ENCODE measurements at regions not wholly inside any gene's neighbourhood (a gene's known extent, or its start where the extent isn't known, plus 50 kb on each side); places are given as distances from the start of the nearest gene placed in this dataset.
A peak's percentile ranks its signal among the peaks of the same experiment; 100 is the strongest.

DNA sequence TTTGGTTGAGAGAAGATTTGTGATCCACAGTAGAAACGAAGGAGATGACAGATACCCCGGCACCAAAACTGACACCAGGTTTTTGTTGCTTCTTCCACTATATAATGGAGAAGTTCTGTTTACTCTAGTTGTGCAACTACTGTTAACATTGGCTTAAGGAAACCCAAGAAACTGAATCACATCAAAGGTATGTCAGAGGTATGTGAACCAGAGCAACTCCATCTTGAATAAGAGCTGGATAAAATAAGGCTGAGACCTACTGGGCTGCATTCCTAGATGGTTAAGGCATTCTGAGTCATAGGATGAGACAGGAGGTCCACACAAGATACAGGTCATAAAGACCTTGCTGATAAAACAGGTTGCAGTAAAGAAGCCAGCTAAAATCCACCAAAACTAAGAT lies 173.7 kb upstream of the CAMK1G start:
- H3K4me3 ChIP-seq: no peak overlapping the region
- H3K27ac ChIP-seq: peak overlapping the region; percentile 83
- 96% methylated on average over 2 of the region's 2 CpGs for whole genome bisulfite sequencing
- no peaks in the 10 kb centered on the region for H3K36me3 ChIP-seq
- no peaks in the 10 kb centered on the region for H3K27me3 ChIP-seq
- peaks cover 68% of the 10 kb centered on the region for H3K4me1 ChIP-seq
- no peak for DNase-seq (ENCODE audit: low spot score in 2 of 2)
- H3K9me3 ChIP-seq: no peaks in the 10 kb centered on the region
- TF ChIP-seq POLR2AphosphoS5 (IDR thresholded peaks at IDR 0.05) (no peak), POLR2A (IDR thresholded peaks at IDR 0.05) (no peak), EP300 (IDR thresholded peaks at IDR 0.05) (no peak)
- TF ChIP-seq, protein P1, sequence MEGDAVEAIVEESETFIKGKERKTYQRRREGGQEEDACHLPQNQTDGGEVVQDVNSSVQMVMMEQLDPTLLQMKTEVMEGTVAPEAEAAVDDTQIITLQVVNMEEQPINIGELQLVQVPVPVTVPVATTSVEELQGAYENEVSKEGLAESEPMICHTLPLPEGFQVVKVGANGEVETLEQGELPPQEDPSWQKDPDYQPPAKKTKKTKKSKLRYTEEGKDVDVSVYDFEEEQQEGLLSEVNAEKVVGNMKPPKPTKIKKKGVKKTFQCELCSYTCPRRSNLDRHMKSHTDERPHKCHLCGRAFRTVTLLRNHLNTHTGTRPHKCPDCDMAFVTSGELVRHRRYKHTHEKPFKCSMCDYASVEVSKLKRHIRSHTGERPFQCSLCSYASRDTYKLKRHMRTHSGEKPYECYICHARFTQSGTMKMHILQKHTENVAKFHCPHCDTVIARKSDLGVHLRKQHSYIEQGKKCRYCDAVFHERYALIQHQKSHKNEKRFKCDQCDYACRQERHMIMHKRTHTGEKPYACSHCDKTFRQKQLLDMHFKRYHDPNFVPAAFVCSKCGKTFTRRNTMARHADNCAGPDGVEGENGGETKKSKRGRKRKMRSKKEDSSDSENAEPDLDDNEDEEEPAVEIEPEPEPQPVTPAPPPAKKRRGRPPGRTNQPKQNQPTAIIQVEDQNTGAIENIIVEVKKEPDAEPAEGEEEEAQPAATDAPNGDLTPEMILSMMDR (IDR thresholded peaks at IDR 0.05): no peak

DNA sequence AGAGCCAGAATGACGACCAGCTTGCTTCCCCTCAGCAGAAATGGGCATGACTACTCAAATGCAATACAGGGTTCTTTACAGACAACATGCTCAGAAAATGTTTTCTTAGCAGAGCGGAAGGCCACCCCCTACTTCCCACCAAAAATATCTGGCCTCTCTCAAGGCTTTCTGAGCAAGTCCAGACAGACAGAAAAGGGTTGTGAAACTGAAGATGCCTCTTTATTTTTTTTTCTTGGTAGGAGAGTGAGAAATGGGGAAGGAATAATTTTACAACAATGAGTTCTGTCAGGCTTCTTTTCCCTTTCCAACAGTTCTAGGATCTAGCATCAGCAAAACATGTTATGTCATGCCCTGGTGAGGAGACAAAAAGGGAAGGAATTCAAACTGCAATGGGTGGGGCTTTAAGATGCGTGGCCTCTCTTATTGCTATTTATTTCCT lies 172.0 kb upstream of the CAMK1G start:
- Histone ChIP-seq H3K9me3 (no peaks in the 10 kb centered on the region), H3K36me3 (no peaks in the 10 kb centered on the region), H3K4me3 (no peak overlapping the region), H3K27ac (peak overlapping the region; percentile 83), H3K4me1 (peaks cover 65% of the 10 kb centered on the region), H3K27me3 (no peaks in the 10 kb centered on the region)
- WGBS: 8% methylated on average over 3 of the region's 3 CpGs
- no peak for DNase-seq (ENCODE audit: low spot score in 2 of 2)
- TF ChIP-seq EP300 (IDR thresholded peaks at IDR 0.05) (no peak), POLR2A (IDR thresholded peaks at IDR 0.05) (no peak), POLR2AphosphoS5 (IDR thresholded peaks at IDR 0.05) (no peak)
- TF ChIP-seq, protein P1 (IDR thresholded peaks at IDR 0.05): no peak

DNA sequence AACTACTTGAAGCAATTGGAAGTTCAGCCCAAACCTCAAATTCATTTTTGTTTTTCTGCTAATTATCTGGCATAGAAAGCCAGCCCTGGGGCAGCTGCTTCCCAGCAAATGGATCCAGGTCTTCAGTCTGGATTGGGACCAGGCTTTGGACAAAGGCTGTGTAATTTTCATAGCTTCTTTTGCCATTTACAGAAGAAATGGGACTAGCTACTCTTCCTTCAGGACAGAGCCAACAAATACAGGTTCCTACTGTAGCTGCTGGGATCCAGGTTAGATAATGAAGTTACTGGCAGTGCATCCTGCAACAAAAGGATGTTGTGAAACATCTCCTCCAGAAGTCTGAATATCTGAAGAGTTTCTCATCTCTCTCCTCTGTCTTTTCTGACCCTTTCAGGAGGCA lies 171.5 kb upstream of the CAMK1G start:
- H3K27me3 ChIP-seq: no peaks in the 10 kb centered on the region
- TF ChIP-seq POLR2AphosphoS5 (IDR thresholded peaks at IDR 0.05) (no peak), EP300 (IDR thresholded peaks at IDR 0.05) (no peak), POLR2A (IDR thresholded peaks at IDR 0.05) (no peak)
- TF ChIP-seq, protein P1 (IDR thresholded peaks at IDR 0.05): no peak
- H3K4me1 ChIP-seq: peaks cover 67% of the 10 kb centered on the region
- no peak overlapping the region for H3K4me3 ChIP-seq
- no peaks in the 10 kb centered on the region for H3K9me3 ChIP-seq
- peak overlapping the region; percentile 83 for H3K27ac ChIP-seq
- DNase-seq (ENCODE audit: low spot score in 2 of 2): no peak
- H3K36me3 ChIP-seq: no peaks in the 10 kb centered on the region

DNA sequence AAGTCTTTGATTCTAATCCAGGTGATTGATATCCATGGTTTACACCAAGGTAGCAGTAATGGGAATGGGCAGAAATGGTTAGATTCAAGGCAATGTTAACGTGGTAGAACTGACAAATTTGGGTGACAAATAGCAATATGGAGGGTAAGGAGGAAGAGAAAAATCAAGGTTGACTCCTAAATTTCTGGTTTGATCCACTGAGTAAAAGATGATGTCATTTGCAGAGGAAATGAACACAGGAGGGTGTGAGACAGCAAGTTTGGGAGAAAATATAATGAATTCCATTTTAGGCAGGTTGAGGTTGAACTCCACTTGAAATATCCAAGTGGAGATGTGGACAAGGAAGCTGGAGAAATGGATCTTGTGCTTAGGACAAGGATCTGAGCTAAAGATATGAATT lies 170.9 kb upstream of the CAMK1G start:
- 51% methylated on average over 1 of the region's 1 CpG for WGBS
- DNase-seq (ENCODE audit: low spot score in 2 of 2): no peak
- Histone ChIP-seq H3K9me3 (no peaks in the 10 kb centered on the region), H3K27ac (peak overlapping the region; percentile 83), H3K36me3 (no peaks in the 10 kb centered on the region), H3K4me3 (no peak overlapping the region), H3K4me1 (peaks cover 72% of the 10 kb centered on the region), H3K27me3 (no peaks in the 10 kb centered on the region)
- TF ChIP-seq EP300 (IDR thresholded peaks at IDR 0.05) (no peak), POLR2A (IDR thresholded peaks at IDR 0.05) (no peak), POLR2AphosphoS5 (IDR thresholded peaks at IDR 0.05) (no peak)
- TF ChIP-seq, protein P1 (IDR thresholded peaks at IDR 0.05): no peak

DNA sequence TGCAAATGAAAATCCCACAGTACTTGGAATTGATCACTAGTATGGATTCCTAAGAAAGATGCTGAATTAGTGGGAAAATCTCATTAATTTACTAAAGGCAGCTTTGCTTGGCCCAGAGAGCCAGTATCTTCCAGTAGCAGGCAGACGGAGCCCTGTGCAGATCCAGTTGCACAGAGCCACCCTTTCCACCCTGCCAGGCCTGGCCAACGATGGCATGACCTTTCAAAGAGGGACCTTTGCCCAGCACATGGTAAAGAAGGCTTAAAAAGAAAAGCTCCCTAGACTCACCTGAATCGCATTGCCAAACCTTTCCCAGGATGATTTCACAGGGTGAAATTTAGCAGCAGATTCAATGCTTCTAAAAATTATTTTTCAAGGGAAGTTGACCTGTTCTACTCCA lies 170.5 kb upstream of the CAMK1G start:
- TF ChIP-seq EP300 (IDR thresholded peaks at IDR 0.05) (no peak), POLR2AphosphoS5 (IDR thresholded peaks at IDR 0.05) (no peak), POLR2A (IDR thresholded peaks at IDR 0.05) (no peak)
- TF ChIP-seq, protein P1 (IDR thresholded peaks at IDR 0.05): no peak
- 56% methylated on average over 3 of the region's 3 CpGs for WGBS
- H3K4me3 ChIP-seq: no peak overlapping the region
- H3K36me3 ChIP-seq: no peaks in the 10 kb centered on the region
- H3K4me1 ChIP-seq: peaks cover 77% of the 10 kb centered on the region
- H3K27me3 ChIP-seq: no peaks in the 10 kb centered on the region
- DNase-seq (ENCODE audit: low spot score in 2 of 2): no peak
- H3K27ac ChIP-seq: peak overlapping the region; percentile 83
- H3K9me3 ChIP-seq: no peaks in the 10 kb centered on the region
